RCC 7860 (cell line): ENCODE measurements at regions not wholly inside any gene's neighbourhood (a gene's known extent, or its start where the extent isn't known, plus 50 kb on each side); places are given as distances from the start of the nearest gene placed in this dataset.
A peak's percentile ranks its signal among the peaks of the same experiment; 100 is the strongest.

ENCODE experiments used
- DNase-seq: peaks from one replicate; pipeline ENCODE4 v3.0.0-alpha.2; 2015; ENCODE audit warnings: low spot score
- FAIRE-seq: peaks from 2 replicates; lab custom pipeline; 2012; peaks lifted over from hg19 to GRCh38; lab: Jason Lieb, UNC

- DNase-seq (no peak), FAIRE-seq (no peak)
These were observed 99.6 kb downstream of the LURAP1L start for GRCh38 chr9:12874395-12874794.

DNA sequence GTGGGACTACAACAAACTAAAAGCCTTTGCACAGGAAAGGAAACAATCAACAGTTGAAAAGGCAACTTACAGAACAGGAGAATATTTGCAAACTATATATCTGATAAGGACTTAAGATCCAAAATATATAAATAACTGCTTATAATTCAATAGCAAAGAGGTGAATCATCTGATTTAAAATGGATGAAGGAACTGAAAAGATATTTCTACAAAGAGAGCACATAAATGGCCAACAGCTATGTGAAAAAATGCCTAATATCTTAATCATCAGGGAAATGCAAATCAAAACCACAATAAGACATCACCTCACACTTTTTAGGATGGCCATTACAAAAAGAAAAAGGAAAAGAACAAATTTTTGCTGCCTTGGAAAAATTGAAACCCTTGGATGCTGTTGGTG, 100.4 kb downstream of the LURAP1L start:
- DNase-seq (peak; percentile 8), FAIRE-seq (no peak)

GRCh38 chr9:12876872-12877271, 102.1 kb downstream of the LURAP1L start:
- FAIRE-seq = no peak
- no peak for DNase-seq

GRCh38 chr9:12878351-12878978, 103.6 kb downstream of the LURAP1L start:
- FAIRE-seq (no peak), DNase-seq (no peak)

DNA sequence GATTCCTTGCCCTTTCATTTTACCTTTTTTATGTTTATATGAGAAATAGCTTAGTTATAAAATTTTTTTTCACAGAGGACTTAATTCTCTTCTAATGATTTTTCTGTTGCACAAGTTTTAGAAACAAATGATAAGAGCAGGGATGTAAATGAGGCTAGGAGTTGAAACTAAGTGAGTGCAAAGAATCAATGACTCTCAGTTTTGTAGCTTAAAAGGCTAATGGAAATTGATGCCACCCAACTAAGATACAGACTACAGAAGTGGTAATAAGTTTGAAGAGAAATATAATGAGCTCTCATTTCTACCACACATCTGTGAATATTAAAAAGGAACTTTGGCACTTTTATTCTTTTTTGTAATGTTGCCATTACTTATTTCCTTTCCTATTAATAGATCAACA, 105.1 kb downstream of the LURAP1L start:
- DNase-seq (no peak), FAIRE-seq (no peak)

GRCh38 chr9:12880406-12881015, 105.7 kb downstream of the LURAP1L start:
- DNase-seq = no peak
- no peak for FAIRE-seq

DNA sequence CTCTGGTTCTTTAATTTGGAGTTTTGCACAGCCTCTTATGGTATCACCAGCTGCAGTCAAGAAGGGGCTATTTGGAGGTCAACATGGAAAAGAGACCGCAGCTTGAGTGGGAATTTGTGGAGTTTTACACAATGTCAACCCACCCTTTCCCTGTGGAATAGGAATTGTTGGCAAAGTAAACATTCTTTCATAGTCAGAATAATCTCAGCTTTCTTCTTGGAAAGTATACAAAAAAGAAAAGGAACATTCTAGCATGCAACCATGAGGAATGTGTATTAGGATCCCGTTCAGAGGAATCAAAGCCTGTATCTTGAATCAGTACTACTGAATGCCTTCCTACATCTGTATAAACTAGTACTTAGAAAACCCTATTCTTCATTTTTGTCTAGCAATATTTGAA, 107.6 kb downstream of the LURAP1L start:
- DNase-seq (no peak), FAIRE-seq (no peak)

GRCh38 chr9:12884736-12885395, 110.0 kb downstream of the LURAP1L start:
- DNase-seq = peak; percentile 58
- FAIRE-seq = peak; percentile 73

GRCh38 chr9:12889402-12890106, 114.7 kb downstream of the LURAP1L start:
- DNase-seq (no peak), FAIRE-seq (no peak)

DNA sequence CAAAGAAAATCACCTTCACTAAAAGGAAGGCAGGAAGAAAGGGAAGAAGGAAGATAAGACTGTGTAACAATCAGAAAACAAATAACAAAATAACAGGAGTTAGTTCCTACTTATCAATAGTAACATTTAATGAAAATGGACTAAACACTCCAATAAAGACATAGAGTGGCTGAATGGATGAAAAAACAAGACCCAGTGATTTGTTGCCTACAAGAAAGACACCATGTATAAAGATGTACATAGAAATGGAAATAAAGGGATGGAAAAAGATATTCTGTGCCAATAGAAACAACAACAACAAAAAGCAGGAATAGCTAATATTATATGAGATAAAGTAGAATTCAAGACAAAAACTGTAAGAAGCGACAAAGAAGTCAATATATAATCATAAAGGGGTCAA, 116.8 kb downstream of the LURAP1L start:
- no peak for FAIRE-seq
- no peak for DNase-seq

GRCh38 chr9:12903316-12903715, 128.5 kb downstream of the LURAP1L start:
- FAIRE-seq (no peak), DNase-seq (no peak)

GRCh38 chr9:12904261-12905000, 129.6 kb downstream of the LURAP1L start:
- FAIRE-seq = no peak
- no peak for DNase-seq

DNA sequence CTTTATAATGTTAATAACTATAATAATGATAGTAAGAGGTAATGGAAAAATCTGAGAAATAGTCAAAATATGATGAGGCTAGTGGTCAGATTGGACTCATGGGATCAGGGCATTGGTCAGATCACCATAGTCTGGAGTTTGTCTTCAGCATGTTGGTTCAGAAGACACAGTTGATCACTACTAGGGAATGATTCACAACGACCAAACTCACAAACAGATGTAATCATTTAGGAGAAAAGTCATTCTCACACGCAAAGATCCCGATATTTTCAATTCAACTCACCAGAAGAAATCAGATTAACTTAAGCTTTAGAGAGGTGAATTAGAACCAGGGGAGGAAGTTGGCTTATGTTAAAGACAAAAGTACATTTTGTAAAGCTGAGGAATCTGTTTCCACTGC, 131.8 kb downstream of the LURAP1L start:
- no peak for FAIRE-seq
- no peak for DNase-seq

- FAIRE-seq (no peak), DNase-seq (no peak)
These were observed 134.1 kb downstream of the LURAP1L start for GRCh38 chr9:12908895-12909294.

- FAIRE-seq (no peak), DNase-seq (no peak)
These were observed 140.6 kb downstream of the LURAP1L start for GRCh38 chr9:12915366-12915954.

GRCh38 chr9:12916042-12916441, 141.2 kb downstream of the LURAP1L start:
- DNase-seq = no peak
- no peak for FAIRE-seq

DNA sequence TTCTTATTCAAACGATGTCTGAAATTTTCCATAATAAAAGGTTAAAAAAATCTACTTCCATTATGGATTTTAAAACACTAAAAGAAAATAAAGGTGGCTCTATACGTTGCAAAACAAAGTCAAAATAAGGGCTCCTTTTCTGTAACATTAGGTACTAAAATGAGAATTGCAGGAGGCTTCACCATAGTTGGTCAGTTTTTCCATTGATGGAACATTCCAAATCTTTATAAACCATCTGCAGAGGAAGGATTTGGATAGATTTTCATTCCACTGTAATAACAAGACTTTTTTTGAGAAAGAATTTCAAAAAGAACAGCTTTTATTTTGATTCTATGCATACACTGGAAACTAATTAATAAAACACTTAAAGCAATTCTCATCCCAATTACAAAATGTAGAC, 145.6 kb downstream of the LURAP1L start:
- FAIRE-seq (no peak), DNase-seq (no peak)

- FAIRE-seq (no peak), DNase-seq (no peak)
These were observed 146.8 kb downstream of the LURAP1L start for GRCh38 chr9:12921621-12922020.

GRCh38 chr9:12922224-12922866, 147.5 kb downstream of the LURAP1L start:
- DNase-seq (no peak), FAIRE-seq (no peak)

- FAIRE-seq (no peak), DNase-seq (no peak)
These were observed 148.7 kb downstream of the LURAP1L start for GRCh38 chr9:12923468-12924009.
